Heart left ventricle (tissue), 16 donors: ENCODE measurements at regions not wholly inside any gene's neighbourhood (a gene's known extent, or its start where the extent isn't known, plus 50 kb on each side); places are given as distances from the start of the nearest gene placed in this dataset.

Experiments used
- ATAC-seq, 4 donors: fragments of 200-7000 bp; cut with Tn5 transposase; one replicate each; pipeline ENCODE4 v1.9.1; 2020 to 2022; ENCODE audit warnings: moderate library complexity in 4 of 4, mild to moderate bottlenecking in 3 of 4, moderate number of reproducible peaks in 1 of 4
- DNase-seq, 5 donors: peaks; one replicate each; pipeline ENCODE4 v3.0.0-alpha.2; 2020
- H3K27ac ChIP-seq, 12 donors: fragments of 200-600 bp; sonication (generic) in 4 of 12; one replicate each; pipeline versions ENCODE4 v1.5.0 to v1.8.0; 2016 to 2022; ENCODE audit warnings: mild to moderate bottlenecking in 2 of 12
- H3K27me3 ChIP-seq, 9 donors: fragments of 200-600 bp; sonication (generic) in 2 of 9; one replicate each; pipeline versions ENCODE4 v1.5.1 to v1.8.0; 2016 to 2022; ENCODE audit warnings: mild to moderate bottlenecking in 3 of 9
- H3K36me3 ChIP-seq, 9 donors: fragments of 200-600 bp; sonication (generic) in 2 of 9; one replicate each; pipeline versions ENCODE4 v1.5.0 to v1.8.0; 2018 to 2022; ENCODE audit warnings: mild to moderate bottlenecking in 2 of 9
- H3K4me1 ChIP-seq, 12 donors: fragments of 200-600 bp; sonication (generic) in 4 of 12; one replicate each; pipeline versions ENCODE4 v1.5.0 to v1.8.0; 2016 to 2022; ENCODE audit warnings: mild to moderate bottlenecking in 3 of 12
- H3K4me3 ChIP-seq, 12 donors: fragments of 200-600 bp; sonication (generic) in 4 of 12; one replicate each; pipeline versions ENCODE4 v1.5.0 to v1.8.0; 2017 to 2022; ENCODE audit warnings: mild to moderate bottlenecking in 9 of 12, moderate library complexity in 4 of 12
- H3K9me3 ChIP-seq, 12 donors: fragments of 200-600 bp; sonication (generic) in 4 of 12; one replicate each; pipeline versions ENCODE4 v1.5.0 to v1.8.0; 2016 to 2022; ENCODE audit warnings: mild to moderate bottlenecking in 1 of 12
- POLR2A ChIP-seq, 2 donors: fragments of 450-650 bp; IDR thresholded peaks; one replicate each; pipeline ENCODE4 v1.6.1; 2017; ENCODE audit warnings: antibody characterized with exemption in 2 of 2, mild to moderate bottlenecking in 2 of 2, moderate library complexity in 2 of 2
- WGBS, 4 donors: extraction: QIAGEN DNeasy Blood & Tissue Kit in 2 of 4; methylation state at CpG; one replicate each; pipeline versions ENCODE4 v1.1.5 to v1.1.7; 2013 to 2018; 5-methylcytosine and 5-hydroxymethylcytosine counted together
- intact Hi-C, 10 donors: fragments of 100-400 bp; cut with DNase I; formaldehyde crosslinking; loops; one replicate each; pipeline versions ENCODE4 v1.11.1 to v1.14.2; 2022
- TF ChIP-seq, protein P1 (sequence below), 12 donors: fragments of 200-600 bp; sonication (generic) in 4 of 12; IDR thresholded peaks; one replicate each; pipeline versions ENCODE4 v1.5.0 to v1.8.0; 2018 to 2022; ENCODE audit warnings: antibody characterized with exemption in 12 of 12, mild to moderate bottlenecking in 5 of 12
- donor health status: ischemic (EF 13 %, LVEDD 7.1; RV severe dilation, severe dysfunction).
- donor health status: healthy with polysubstance abuse.
- donor health status: DM: no; HTN: yes; CAD: no.
- donor health status: DM: no; HTN: no; CAD: no.
- donor health status: ischemic (EF 25% LVEDD 6.9; RV normal size, moderate dysfunction).
- donor health status: ischemic (EF 25% LVEDD 5.7; RV mildly dilated, moderate dysfunction).
- donor health status: healthy.
- donor health status: DM: yes; HTN: yes; CAD: no.
- donor health status: ischemic (EF 35%, LVEDD 5.7; RV mildly dilated, moderate dysfunction).
- donor health status: nonischemic (EF 11% LVEDD 7.7; RV severe dilation, severe dysfunction).
- donor health status: DM: yes; HTN: yes; CAD: no.
- donor health status: PGD.
- donor health status: ischemic (EF 29% LVEDD 5.4; RV normal size, mild dysfunction).
- donor health status: nonischemic (EF 23%, LVEDD 6.1; RV moderate dilation, normal function).

DNA sequence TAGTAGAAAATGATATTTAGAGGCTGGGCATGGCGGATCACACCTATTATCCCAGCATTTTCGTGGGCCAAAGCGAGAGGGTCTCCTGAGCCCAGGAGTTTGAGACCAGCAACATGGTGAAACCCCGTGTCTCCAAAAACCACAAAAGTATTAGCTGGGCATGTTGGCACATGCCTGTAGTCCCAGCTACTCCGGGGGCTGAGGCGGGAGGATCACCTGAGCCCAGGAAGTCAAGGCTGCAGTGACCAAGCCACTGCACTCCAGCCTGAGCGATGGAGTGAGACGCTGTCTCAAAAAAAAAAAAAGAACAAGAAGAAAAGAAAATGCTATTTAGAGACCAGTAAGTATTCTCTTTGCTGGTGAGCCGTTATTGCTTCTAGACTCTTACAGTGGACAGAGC, 79.2 kb upstream of the MDM1 start:
- H3K27me3 ChIP-seq, result no peaks in the 10 kb centered on the region
- WGBS, 4 donors, result 92 to 94% (median 93%) methylated on average over 9 of the region's 9 CpGs
- H3K4me1 ChIP-seq, result peaks cover 0 to 9% (median 7%) of the 10 kb centered on the region in 12 donors
- H3K36me3 ChIP-seq, result no peaks in the 10 kb centered on the region
- no peak overlapping the region for H3K27ac ChIP-seq
- H3K4me3 ChIP-seq, result no peak overlapping the region
- H3K9me3 ChIP-seq, result no peaks in the 10 kb centered on the region
- intact Hi-C loops, result no loop called here
- TF ChIP-seq, protein P1, sequence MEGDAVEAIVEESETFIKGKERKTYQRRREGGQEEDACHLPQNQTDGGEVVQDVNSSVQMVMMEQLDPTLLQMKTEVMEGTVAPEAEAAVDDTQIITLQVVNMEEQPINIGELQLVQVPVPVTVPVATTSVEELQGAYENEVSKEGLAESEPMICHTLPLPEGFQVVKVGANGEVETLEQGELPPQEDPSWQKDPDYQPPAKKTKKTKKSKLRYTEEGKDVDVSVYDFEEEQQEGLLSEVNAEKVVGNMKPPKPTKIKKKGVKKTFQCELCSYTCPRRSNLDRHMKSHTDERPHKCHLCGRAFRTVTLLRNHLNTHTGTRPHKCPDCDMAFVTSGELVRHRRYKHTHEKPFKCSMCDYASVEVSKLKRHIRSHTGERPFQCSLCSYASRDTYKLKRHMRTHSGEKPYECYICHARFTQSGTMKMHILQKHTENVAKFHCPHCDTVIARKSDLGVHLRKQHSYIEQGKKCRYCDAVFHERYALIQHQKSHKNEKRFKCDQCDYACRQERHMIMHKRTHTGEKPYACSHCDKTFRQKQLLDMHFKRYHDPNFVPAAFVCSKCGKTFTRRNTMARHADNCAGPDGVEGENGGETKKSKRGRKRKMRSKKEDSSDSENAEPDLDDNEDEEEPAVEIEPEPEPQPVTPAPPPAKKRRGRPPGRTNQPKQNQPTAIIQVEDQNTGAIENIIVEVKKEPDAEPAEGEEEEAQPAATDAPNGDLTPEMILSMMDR (IDR thresholded peaks at IDR 0.05), result no peak
- TF ChIP-seq POLR2A (IDR thresholded peaks at IDR 0.05), result no peak
- DNase-seq (no peak), ATAC-seq (no peak)

DNA sequence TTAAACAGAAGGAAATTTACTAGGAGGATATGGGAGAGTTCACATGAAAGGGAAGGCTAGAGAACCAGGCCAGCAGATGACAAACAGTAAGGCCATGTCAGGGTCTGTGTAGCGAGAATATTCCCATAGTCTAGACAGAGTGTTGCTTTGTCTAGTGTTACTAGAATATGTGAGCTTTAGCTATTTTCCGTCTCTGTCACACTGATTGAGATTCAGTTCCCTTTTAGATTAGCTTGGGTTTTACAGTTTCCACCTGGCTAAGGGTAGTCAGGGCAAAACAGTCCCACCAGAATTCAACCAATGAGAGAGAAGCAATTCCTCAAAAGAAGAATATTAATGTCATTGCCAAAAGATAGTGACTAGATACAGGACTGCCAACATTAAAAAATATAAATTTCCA, 82.8 kb upstream of the MDM1 start:
- DNase-seq, result no peak
- no peak for ATAC-seq
- TF ChIP-seq, protein P1 (IDR thresholded peaks at IDR 0.05), result no peak
- TF ChIP-seq POLR2A (IDR thresholded peaks at IDR 0.05), result no peak
- Histone ChIP-seq H3K27me3 (no peaks in the 10 kb centered on the region), H3K4me3 (no peak overlapping the region), H3K36me3 (no peaks in the 10 kb centered on the region), H3K9me3 (no peaks in the 10 kb centered on the region), H3K27ac (no peak overlapping the region), H3K4me1 (peaks cover 0 to 6% (median under 1%) of the 10 kb centered on the region in 12 donors)
- intact Hi-C loops, result no loop called here
- WGBS, 4 donors, result 85 to 94% (median 88%) methylated on average over 2 of the region's 2 CpGs

DNA sequence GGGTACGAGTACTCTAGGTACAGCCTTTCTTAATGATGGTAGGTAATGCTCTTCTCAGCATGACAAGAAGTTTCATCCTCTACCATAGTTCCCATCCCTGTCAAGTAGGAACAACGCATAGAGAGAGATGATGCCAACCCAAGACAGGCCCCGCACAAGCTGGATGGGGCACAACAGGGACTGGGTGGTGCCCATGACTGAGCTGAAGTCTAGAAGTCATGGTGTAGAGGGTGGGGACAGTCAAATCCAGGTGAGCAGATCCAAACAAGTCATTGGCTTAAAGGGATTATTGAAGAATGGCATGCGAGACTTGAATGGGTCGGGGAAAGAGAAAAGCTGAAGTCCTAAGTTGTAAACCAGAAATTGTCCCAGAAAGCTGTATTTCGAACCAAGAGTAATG, 84.2 kb upstream of the MDM1 start:
- Histone ChIP-seq H3K4me3 (no peak overlapping the region), H3K27ac (no peak overlapping the region), H3K9me3 (no peaks in the 10 kb centered on the region), H3K36me3 (no peaks in the 10 kb centered on the region), H3K4me1 (peaks cover 0 to 17% (median 8%) of the 10 kb centered on the region in 12 donors), H3K27me3 (no peaks in the 10 kb centered on the region)
- intact Hi-C loops, result no loop called here
- ATAC-seq, result no peak
- TF ChIP-seq POLR2A (IDR thresholded peaks at IDR 0.05), result no peak
- TF ChIP-seq, protein P1 (IDR thresholded peaks at IDR 0.05), result no peak
- 96 to 98% (median 96%) methylated on average over 6 of the region's 6 CpGs for WGBS, 4 donors
- DNase-seq, result no peak

DNA sequence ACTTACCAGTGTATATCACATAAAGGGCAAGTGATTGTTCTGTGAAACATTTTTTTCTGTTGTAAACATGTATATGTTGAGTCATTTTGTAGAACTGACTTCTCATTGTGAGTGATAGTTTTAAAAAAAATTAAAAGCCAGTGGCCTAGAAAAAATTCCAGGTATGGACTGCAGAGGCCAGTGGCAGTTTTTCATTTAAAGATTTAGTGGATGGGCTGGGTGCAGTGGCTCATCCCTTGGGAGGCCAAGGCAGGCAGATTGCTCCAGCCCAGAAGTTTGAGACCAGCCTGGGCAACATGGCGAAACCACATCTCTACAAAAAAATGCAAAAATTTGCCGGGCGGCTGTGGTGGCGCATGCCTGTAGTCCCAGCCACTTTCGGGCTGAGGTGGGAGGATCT, 84.7 kb upstream of the MDM1 start:
- Histone ChIP-seq H3K27ac (no peak overlapping the region), H3K27me3 (no peaks in the 10 kb centered on the region), H3K4me3 (no peak overlapping the region), H3K4me1 (peaks cover 0 to 17% (median 8%) of the 10 kb centered on the region in 12 donors), H3K9me3 (no peaks in the 10 kb centered on the region), H3K36me3 (no peaks in the 10 kb centered on the region)
- ATAC-seq (no peak), DNase-seq (no peak)
- intact Hi-C loops, result no loop called here
- WGBS, 4 donors, result 89 to 99% (median 97%) methylated on average over 5 of the region's 5 CpGs
- TF ChIP-seq, protein P1 (IDR thresholded peaks at IDR 0.05), result no peak
- no peak for TF ChIP-seq POLR2A (IDR thresholded peaks at IDR 0.05)
